Lung (tissue), 11 donors: ENCODE measurements at regions not wholly inside any gene's neighbourhood (a gene's known extent, or its start where the extent isn't known, plus 50 kb on each side); places are given as distances from the start of the nearest gene placed in this dataset.

ENCODE experiments used
- ATAC-seq: fragments of 200-7000 bp; cut with Tn5 transposase; one replicate; pipeline ENCODE4 v1.9.1; 2020; ENCODE audit warnings: moderate number of reproducible peaks; ENCODE audit not compliant: insufficient read depth, low FRiP score
- DNase-seq, 3 donors: peaks; one replicate each; pipeline ENCODE4 v3.0.0-alpha.2; 2013 to 2017
- H3K27ac ChIP-seq, 2 donors: one replicate each; pipeline ENCODE4 v1.5.1; 2013; ENCODE audit warnings: mild to moderate bottlenecking in 2 of 2, moderate library complexity in 2 of 2, control low read depth in 1 of 2, inconsistent platforms in 1 of 2, low read depth in 1 of 2, low read length in 1 of 2
- H3K27me3 ChIP-seq, 3 donors: one replicate each; pipeline ENCODE4 v1.5.1; 2013; ENCODE audit warnings: low read length in 2 of 3; ENCODE audit not compliant: control insufficient read depth in 3 of 3, insufficient read depth in 3 of 3
- H3K36me3 ChIP-seq, 4 donors: one replicate each; pipeline ENCODE4 v1.5.1; 2013; ENCODE audit warnings: low read length in 4 of 4, mild to moderate bottlenecking in 1 of 4, moderate library complexity in 1 of 4; ENCODE audit not compliant: control insufficient read depth in 4 of 4, insufficient read depth in 4 of 4
- H3K4me1 ChIP-seq, 5 donors: one replicate each; pipeline ENCODE4 v1.5.1; 2013; ENCODE audit warnings: low read length in 5 of 5, mild to moderate bottlenecking in 2 of 5, moderate library complexity in 1 of 5; ENCODE audit not compliant: control insufficient read depth in 5 of 5, insufficient read depth in 5 of 5
- H3K4me3 ChIP-seq: one replicate; pipeline ENCODE4 v1.5.1; 2013; ENCODE audit warnings: mild to moderate bottlenecking, control low read depth, moderate library complexity
- H3K9ac ChIP-seq, 2 donors: one replicate each; pipeline ENCODE4 v1.5.1; 2013; ENCODE audit warnings: low read length in 2 of 2, control low read depth in 1 of 2; ENCODE audit not compliant: insufficient read depth in 1 of 2
- H3K9me3 ChIP-seq, 4 donors: one replicate each; pipeline ENCODE4 v1.5.1; 2013; ENCODE audit warnings: low read length in 3 of 4, mild to moderate bottlenecking in 1 of 4, moderate library complexity in 1 of 4; ENCODE audit not compliant: control insufficient read depth in 4 of 4, insufficient read depth in 3 of 4
- WGBS, 2 donors: extraction: QIAGEN DNeasy Blood & Tissue Kit; methylation state at CpG; one replicate each; pipeline ENCODE4 v1.1.7; 2013; 5-methylcytosine and 5-hydroxymethylcytosine counted together
- TF ChIP-seq, protein P1 (sequence below): IDR thresholded peaks from 2 replicates; pipeline ENCODE4 v1.5.1; 2012; ENCODE audit warnings: mild to moderate bottlenecking; ENCODE audit errors: control extremely low read depth, extremely low read depth
- donor health status: control.
- donor health status: control.
- donor health status: Bipolar disorder and iron deficiency.
- donor health status: healthy.
- donor health status: DM: yes; HTN: yes; CAD: no.

DNA sequence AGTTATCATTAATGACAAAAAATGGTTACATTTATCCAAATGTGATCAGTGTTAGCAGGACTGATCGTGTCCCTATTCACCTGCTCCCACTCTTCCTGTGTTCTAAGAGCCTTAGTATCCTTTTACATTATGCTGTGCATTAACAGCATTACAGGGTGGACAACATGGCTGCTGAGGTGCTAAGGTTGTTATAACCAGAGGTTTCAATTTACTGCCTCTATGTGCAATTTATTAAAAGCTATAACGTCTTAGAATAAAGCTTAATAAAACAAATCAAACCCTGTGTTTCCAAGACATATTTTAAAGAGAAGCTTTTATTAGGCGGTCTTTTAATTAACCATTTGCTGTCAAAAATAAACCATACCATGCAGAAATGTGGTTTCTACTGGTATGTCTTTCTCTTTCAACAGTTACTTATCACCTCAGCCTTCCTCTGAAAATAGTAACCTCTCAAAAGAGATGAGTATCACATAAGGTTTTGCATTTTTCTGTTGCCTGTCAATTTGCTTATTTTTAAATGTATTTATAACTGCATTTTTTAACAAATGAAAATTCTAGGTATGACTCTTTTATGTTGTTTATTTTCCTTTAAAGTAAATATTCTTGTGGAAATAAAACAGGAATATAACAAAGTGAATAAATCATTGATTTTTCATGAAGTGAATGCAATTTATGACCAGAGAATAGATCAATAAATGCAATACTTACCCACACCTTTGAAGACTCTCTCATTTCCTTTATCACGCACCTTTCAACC is 849.8 kb upstream of the SORCS1 start:
- H3K9me3 ChIP-seq = peaks cover 0 to 5% (median 3%) of the 10 kb centered on the region in 4 donors
- H3K4me1 ChIP-seq = no peaks in the 10 kb centered on the region
- ATAC-seq = no peak
- 81 to 86% methylated on average over 4 of the region's 4 CpGs for WGBS, 2 donors
- TF ChIP-seq, protein P1, sequence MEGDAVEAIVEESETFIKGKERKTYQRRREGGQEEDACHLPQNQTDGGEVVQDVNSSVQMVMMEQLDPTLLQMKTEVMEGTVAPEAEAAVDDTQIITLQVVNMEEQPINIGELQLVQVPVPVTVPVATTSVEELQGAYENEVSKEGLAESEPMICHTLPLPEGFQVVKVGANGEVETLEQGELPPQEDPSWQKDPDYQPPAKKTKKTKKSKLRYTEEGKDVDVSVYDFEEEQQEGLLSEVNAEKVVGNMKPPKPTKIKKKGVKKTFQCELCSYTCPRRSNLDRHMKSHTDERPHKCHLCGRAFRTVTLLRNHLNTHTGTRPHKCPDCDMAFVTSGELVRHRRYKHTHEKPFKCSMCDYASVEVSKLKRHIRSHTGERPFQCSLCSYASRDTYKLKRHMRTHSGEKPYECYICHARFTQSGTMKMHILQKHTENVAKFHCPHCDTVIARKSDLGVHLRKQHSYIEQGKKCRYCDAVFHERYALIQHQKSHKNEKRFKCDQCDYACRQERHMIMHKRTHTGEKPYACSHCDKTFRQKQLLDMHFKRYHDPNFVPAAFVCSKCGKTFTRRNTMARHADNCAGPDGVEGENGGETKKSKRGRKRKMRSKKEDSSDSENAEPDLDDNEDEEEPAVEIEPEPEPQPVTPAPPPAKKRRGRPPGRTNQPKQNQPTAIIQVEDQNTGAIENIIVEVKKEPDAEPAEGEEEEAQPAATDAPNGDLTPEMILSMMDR = no peak
- H3K27me3 ChIP-seq = no peaks in the 10 kb centered on the region
- no peak for DNase-seq
- no peak overlapping the region for H3K4me3 ChIP-seq
- H3K27ac ChIP-seq = no peak overlapping the region
- no peaks in the 10 kb centered on the region for H3K36me3 ChIP-seq
- no peak overlapping the region for H3K9ac ChIP-seq

DNA sequence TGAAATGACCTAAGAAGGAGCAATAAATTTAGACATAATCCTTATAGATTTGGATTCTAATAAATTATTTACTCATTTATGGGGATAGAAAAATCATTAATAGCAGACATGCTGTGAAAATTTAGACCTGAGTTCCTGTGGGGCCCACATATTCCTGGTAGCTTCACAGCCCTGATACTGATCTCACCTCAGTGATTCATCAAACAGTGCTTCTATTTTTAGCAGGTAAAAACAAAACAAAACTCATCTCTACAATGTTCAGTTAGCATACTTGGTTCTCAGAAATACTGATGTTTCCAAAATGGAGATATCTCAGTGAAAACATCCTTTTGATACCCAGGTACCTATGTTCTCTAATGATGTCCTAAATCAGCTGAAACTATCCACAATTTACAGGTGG is 841.1 kb upstream of the SORCS1 start:
- Histone ChIP-seq H3K9me3 (peaks cover 0 to 2% (median 0%) of the 10 kb centered on the region in 4 donors), H3K27me3 (no peaks in the 10 kb centered on the region), H3K4me1 (no peaks in the 10 kb centered on the region), H3K9ac (no peak overlapping the region), H3K27ac (no peak overlapping the region), H3K36me3 (no peaks in the 10 kb centered on the region), H3K4me3 (no peak overlapping the region)
- ATAC-seq (no peak), DNase-seq (no peak)
- TF ChIP-seq, protein P1 = no peak

- TF ChIP-seq, protein P1 = no peak
- Histone ChIP-seq H3K4me1 (no peaks in the 10 kb centered on the region), H3K9me3 (peaks cover 0 to 2% (median 0%) of the 10 kb centered on the region in 4 donors), H3K27me3 (no peaks in the 10 kb centered on the region), H3K36me3 (no peaks in the 10 kb centered on the region), H3K4me3 (no peak overlapping the region), H3K9ac (no peak overlapping the region), H3K27ac (no peak overlapping the region)
- no peak for ATAC-seq
- no peak for DNase-seq
Measured at GRCh38 chr10:108003576-108003975, 839.1 kb upstream of the SORCS1 start.

DNA sequence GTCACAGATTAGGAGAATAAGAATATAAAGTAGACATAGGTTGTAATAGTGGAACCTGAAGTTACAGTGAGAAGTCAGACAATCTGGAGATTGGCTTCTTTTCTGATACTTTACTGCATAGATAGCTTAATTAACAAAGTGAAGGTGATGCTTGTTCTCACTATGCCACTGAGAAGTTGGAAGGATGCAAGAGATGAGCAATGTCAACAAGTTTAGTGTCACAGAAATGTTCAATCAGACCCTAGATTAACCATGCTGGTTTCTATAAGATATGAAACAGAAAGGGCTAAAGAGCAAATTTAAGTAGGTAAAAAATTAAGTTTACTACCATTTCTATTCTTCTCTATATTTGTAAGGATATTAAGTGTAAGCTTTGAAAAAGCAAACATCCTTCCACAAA is 838.6 kb upstream of the SORCS1 start:
- TF ChIP-seq, protein P1 = no peak
- DNase-seq = no peak
- H3K27ac ChIP-seq = no peak overlapping the region
- H3K27me3 ChIP-seq = no peaks in the 10 kb centered on the region
- no peak for ATAC-seq
- no peaks in the 10 kb centered on the region for H3K36me3 ChIP-seq
- H3K4me3 ChIP-seq = no peak overlapping the region
- H3K4me1 ChIP-seq = no peaks in the 10 kb centered on the region
- no peak overlapping the region for H3K9ac ChIP-seq
- H3K9me3 ChIP-seq = peaks cover 0 to 2% (median 0%) of the 10 kb centered on the region in 4 donors
